ENCODE measurements at regions not wholly inside any gene's neighbourhood (a gene's known extent, or its start where the extent isn't known, plus 50 kb on each side); places are given as distances from the start of the nearest gene placed in this dataset.

- no peak for DNase-seq
Measured at GRCh38 chr12:125228519-125229260, 163.5 kb downstream of the AACS start.

DNA sequence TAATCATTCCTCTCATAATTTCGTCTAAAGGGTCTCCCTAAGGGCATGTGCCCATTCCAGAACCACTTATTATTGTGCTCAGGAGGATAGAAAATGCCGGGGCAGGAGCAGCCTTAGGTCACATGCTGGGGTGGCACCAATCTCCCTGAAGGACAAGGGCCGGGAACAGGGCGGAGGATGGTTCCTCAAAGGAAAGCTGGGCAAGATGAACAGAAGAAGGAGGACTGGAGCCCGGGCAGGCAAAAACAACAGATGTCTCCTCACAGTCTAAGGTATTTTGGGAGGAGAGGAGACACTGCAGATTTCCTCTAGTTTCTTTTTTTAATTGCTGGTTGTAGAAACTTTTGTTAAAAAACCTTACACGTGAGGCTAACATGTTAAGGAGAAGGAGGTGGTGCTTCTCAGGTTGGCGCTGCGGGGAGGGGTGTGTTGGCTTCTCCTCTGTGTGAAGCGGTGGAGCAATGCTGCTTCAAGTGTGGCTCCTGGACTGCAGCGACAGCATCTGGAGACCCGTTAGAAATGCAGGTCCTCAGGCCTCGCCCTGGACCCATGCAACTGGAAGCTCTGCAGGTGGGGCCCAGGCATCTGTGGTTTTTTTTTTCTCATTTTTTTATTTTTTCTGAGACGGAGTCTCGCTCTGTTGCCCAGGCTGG is 164.8 kb downstream of the AACS start:
- DNase-seq, result no peak

DNA sequence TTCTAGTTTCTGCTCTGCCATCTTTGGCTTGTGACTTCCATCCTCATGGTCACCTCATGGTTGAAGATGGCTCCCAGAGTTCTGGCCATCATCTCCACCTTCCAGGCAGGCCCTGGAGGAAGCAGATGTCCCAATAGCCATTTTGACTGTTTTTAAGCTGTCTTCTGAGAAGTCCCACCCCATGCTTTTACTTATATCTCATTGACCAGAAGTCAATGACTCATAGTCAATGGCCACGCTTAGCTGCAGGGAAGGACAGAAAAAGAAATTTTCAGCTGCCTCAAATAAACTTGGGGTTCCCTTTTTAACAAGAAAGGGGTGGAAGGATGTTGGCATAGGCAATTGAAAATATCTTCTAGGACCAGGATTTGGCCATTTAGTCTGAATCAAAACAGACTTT is 168.1 kb downstream of the AACS start:
- no peak for DNase-seq

GRCh38 chr12:125239563-125239962 is 174.3 kb downstream of the AACS start:
- no peak for DNase-seq

DNA sequence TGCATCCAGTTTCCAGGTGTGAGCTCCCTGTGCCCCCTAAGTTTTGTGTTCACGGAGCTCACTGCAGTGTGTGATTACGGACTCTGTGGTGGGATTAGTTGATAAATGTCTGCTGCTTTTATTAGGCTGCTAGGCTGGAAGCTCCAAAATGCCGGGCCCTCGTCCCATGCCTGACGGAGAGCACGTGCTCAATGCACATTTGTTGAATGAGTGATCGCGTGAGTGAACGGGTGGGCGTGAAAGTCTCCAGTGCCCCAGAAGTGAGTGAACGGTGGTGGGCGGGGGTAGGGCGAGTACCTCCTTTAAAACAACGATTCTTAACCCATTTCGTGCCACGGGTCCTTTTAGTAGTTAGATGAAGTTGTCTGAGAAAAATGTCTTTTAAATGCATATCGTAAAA is 175.5 kb downstream of the AACS start:
- no peak for DNase-seq

- no peak for DNase-seq
Measured at GRCh38 chr12:125243811-125244210, 178.6 kb downstream of the AACS start.

DNA sequence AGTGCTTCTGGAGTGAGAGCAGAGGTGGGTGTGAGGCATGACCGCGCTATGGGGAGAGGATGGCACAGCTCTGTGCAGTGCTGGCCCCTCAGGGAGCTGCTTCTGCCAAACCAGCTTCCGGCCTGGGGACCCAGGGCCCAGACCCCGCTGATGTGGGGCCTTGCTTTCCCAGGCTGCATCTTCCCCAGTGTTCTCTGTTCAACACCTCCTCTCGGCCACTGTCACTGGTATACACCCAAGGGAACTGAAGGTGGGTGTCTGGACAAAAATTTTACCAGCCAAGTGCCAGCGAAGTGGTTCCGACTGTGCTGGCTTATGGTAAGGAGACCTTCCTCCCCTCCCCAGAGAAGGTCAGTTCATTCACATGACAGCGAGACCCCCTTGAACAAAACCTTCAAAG is 179.1 kb downstream of the AACS start:
- DNase-seq, result no peak

DNA sequence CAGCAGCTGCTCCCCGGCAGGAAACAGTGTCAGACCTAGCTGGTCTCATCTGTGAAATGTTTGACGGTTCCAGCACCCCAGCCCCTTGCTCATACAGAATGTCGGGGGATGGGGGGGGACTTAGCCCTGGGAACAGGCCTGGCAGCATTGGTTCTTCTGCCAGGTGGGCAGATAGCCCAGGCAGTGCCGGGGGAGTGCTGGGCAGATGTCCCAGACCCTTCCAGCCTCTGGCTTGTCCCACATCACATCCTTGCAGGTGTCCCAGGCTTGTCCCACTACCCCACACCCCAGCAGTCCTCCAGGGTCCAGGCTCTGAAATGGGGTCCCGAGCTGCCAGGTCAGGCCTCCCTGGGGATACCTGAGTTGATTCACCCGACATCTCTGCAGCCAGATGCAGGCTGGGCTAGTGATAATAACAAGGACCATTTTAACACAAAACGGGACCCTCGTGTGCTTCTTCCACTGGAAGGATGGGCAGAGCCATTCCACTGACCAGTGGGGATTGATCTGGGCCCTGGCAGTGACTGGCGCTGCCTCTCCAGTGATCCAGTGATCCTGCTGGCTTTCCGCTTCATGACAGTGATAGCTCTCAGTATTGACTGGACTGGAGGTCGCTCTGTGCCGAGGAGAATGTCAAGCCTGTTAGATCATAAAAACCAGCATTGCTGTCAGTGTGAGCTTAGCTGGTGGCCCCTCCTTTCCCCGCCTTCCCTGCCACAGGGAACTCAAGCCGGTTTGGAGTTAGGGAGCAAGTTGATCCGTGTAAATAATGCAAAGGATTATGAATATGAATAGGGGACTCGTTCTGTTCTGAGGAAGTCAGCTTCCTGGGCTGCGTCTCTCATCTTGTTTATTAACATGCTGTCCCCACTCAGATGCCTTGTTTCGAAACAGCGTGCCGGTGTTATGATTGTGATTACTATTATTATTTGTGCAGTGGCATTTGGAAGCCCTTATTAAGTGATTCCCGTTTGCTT is 180.6 kb downstream of the AACS start:
- DNase-seq, result no peak

- DNase-seq, result no peak
Measured at GRCh38 chr12:125247477-125247876, 182.2 kb downstream of the AACS start.

DNA sequence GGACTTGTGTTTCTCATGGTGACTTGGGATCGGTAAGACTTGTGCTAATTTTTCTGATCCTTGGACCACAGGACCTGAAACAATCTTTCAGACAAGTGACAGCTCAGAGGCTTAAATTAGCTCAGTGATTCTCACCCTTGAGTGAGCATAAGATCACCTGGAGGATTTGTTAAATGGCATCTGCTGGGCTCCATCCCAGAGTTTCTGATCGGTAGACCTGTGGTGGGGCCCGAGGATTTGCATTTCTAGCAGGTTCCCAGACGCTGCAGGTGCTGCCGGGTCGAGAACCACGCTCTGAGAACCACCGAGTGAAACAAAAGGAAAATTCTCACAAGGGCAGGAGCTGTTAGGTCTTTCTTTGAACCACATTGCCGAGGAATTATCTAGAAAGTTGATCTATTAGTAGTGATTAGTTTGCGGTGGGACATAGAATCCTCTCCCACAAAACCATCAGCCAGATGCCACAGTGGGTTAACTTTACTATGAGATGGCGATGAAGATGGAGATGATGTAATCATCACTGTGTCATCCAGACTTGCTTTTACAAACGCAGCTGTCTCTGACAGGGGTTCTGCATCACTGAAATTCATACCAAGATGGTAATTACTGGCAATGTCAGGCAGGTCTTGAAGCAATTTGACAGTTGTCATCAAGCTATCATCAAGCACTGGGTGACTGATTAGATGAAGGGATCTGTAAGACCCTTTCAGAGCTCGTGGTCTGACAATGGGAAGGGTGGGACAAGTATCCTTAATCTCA is 184.0 kb downstream of the AACS start:
- DNase-seq, result no peak

DNA sequence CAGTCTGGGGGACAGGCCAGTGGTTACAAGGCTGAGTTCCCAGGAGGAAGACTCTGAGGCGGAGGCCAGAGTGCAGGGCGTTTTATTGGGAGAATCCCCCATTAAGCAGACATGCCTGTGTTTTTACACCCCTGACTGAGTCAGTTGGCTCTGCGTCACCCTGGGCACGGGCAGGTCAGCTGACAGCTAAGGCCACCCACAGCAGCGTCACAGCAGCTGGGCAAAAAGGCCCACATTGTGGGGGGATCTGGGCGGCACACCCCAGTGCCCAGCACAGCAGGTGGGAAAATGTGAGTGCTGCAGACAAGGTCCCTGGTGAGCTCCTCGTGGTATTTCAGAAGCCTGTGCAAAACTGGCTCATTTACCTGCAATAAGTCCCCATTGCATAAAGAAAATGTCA is 184.7 kb downstream of the AACS start:
- no peak for DNase-seq

DNA sequence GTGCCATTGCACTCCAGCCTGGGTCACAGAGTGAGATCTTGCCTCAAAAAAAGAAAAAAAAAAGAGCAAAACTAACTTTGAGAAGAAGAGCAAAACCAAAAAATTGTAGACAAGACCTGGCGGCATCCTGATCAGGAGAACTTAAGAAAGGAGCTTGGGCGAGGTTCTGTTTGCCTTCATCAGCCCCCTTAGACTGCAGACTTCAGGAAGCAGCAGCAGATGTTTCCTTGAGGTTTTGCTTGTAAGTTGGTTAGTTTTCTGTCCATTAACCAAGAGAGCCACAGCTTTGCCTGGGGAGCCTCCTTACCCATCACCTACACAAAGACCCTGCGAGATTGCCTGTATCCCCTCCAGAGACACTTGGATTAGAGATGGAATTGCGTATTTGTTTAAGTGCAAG is 189.0 kb downstream of the AACS start:
- DNase-seq, result no peak

DNA sequence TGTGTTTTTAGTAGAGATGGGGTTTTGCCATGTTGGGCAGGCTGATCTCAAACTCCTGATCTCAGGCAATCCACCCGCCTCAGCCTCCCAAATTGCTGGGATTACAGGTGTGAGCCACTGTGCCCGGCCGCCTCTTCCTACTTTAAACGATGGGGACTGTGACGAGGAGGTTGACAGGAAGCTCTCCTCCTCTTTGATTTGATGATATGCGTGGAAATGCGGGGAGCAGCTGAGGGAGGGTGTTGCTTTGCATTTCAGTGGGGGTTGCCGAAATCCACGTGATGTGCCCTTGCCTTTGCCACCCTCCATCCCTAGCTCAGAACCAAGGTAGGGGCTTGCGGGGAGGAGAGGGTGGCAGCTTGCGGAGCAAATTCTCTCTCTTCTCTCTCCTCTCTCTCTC is 189.6 kb downstream of the AACS start:
- no peak for DNase-seq

- no peak for DNase-seq
Measured at GRCh38 chr12:125255935-125256633, 190.8 kb downstream of the AACS start.

- no peak for DNase-seq
Measured at GRCh38 chr12:125256634-125256936, 191.3 kb downstream of the AACS start.

DNA sequence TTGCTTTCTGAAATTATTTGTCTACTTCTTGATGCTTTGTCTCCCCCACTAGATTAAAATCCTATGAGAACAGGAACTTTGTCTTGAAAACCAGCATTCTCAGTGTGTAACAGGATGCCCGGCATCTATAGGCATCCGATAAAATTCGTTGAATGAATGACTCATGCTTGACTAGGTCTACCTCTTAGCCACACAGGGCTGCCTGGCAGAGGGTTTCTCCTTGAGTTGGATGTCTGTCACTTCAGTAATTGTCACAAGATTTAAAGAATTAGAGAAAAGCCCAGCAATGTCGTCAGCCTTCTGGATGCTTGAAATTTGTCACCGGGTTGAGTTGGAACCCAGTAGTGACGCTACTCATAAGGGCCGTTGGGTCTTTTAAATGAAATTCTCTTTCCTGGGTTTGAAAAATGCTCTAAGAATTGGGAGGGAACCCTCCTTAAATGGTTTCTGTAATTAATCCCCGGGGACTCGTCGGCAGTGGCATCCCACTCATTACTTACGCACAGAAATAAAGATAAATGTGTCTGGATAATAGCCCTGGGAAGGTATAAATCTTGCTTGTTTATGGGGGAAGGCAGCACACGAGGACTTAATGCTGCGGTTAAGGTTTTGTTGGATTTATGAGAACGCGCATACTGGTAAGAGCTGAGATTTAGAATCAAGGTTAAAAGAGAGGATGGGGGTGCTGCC is 194.1 kb downstream of the AACS start:
- DNase-seq, result no peak

DNA sequence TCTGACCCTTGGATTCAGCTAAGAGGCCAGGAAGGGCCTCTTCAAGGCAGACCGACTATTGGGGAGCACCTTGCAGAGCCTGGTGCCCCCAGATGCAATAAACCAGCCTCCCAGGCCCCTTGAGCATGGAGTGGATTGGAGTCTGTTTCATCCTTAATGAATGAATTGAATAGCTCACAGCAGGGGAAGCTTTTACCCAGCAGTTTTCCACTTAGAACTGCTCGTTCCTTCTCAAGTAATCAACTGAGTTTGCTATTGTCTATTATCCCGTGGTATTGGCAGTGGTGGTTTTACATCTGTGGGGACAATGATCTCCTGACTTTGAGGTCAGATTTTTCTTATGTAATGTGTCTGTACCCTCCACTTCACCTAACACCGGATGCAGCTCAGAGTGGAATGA is 197.6 kb downstream of the AACS start:
- no peak for DNase-seq

- DNase-seq, result no peak
Measured at GRCh38 chr12:125263385-125263784, 198.2 kb downstream of the AACS start.

DNA sequence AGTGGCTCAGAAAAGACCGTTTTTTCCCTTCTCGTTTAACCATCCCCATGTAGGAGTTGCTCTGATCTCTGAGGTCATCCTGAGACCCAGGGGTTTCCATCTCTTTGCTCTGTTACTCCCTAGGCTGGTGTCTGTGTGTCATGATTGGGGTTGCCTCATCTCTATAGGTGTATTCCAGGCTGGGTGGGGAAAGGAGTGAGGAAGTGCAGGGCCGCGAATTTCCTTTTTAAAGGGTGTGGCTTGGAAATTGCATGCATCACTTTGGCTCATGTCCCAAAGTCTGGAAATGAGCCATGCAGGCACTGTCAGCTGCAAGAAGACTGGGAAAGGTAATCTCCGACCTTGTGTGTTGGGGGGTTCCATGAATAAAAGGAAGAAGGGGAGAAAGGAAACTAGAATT is 201.9 kb downstream of the AACS start:
- no peak for DNase-seq

DNA sequence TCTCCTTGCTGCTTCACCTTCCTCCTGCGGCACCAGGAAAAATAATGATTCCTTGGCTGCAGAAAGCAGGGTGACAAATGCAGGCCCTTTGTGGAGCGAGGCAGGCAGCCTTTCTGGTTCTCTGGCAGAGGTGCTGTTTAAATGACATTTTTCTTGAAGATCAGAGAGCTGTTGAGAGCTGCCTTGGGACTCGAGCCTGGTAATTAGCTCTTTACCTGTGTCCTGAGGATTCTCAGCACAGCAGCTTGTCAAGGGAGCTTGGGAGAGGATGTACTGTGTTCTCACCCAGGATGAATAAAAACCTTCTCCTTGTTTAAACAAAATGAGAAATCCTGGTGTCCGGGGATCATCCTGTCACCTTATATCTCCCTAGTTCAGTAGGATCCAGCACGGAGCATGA is 204.0 kb downstream of the AACS start:
- no peak for DNase-seq

DNA sequence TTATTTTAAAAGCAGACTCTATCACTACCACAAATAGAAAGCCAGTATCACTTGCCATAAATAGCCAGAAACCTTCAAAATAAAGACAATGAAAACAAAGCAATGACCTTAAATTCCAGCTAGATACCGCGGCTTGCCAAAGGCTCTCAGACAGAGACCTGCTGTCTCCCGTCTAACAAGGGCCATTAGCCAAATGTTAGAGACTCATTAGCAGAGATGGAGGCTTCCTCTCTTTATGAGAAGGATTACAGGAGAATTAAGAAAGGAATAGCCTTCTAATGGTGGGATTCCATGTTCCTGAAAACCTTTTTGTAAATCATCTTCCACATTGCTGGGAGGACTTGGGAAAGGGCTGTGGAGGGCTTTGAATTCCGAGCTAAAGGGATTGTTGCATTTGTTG is 206.7 kb downstream of the AACS start:
- no peak for DNase-seq

GRCh38 chr12:125272383-125272933 is 207.2 kb downstream of the AACS start:
- DNase-seq, result no peak

All from activated CD4-positive, alpha-beta T cell treated with anti-CD3 and anti-CD28 coated beads for 48 hours (primary cell).